Lower lobe of right lung (tissue), 2 donors: ENCODE measurements at regions not wholly inside any gene's neighbourhood (a gene's known extent, or its start where the extent isn't known, plus 50 kb on each side); places are given as distances from the start of the nearest gene placed in this dataset.

Source experiments
- ATAC-seq, 2 donors: fragments of 200-7000 bp; cut with Tn5 transposase; one replicate each; pipeline ENCODE4 v1.9.1; 2020 to 2022; ENCODE audit warnings: mild to moderate bottlenecking in 2 of 2, moderate library complexity in 2 of 2
- DNase-seq: peaks from one replicate; pipeline ENCODE4 v3.0.0-alpha.2; 2020
- H3K27ac ChIP-seq: fragments of 200-600 bp; one replicate; pipeline ENCODE4 v1.8.0; 2022
- H3K27me3 ChIP-seq: fragments of 200-600 bp; one replicate; pipeline ENCODE4 v1.8.0; 2022; ENCODE audit warnings: low read depth
- H3K36me3 ChIP-seq: fragments of 200-600 bp; one replicate; pipeline ENCODE4 v1.8.0; 2022; ENCODE audit warnings: mild to moderate bottlenecking
- H3K4me1 ChIP-seq: fragments of 200-600 bp; one replicate; pipeline ENCODE4 v1.8.0; 2022
- H3K4me3 ChIP-seq: fragments of 200-600 bp; one replicate; pipeline ENCODE4 v1.8.0; 2022; ENCODE audit warnings: mild to moderate bottlenecking
- H3K9me3 ChIP-seq: fragments of 200-600 bp; one replicate; pipeline ENCODE4 v1.8.0; 2022
- CTCF ChIP-seq: fragments of 200-600 bp; IDR thresholded peaks from one replicate; pipeline ENCODE4 v1.8.0; 2022; ENCODE audit warnings: antibody characterized with exemption, mild to moderate bottlenecking
- intact Hi-C: fragments of 100-400 bp; cut with DNase I; formaldehyde crosslinking; loops from one replicate; pipeline ENCODE4 v1.11.0; 2022
- donor health status: DM: no; HTN: yes; CAD: no; lungs with severe emphysema.

DNA sequence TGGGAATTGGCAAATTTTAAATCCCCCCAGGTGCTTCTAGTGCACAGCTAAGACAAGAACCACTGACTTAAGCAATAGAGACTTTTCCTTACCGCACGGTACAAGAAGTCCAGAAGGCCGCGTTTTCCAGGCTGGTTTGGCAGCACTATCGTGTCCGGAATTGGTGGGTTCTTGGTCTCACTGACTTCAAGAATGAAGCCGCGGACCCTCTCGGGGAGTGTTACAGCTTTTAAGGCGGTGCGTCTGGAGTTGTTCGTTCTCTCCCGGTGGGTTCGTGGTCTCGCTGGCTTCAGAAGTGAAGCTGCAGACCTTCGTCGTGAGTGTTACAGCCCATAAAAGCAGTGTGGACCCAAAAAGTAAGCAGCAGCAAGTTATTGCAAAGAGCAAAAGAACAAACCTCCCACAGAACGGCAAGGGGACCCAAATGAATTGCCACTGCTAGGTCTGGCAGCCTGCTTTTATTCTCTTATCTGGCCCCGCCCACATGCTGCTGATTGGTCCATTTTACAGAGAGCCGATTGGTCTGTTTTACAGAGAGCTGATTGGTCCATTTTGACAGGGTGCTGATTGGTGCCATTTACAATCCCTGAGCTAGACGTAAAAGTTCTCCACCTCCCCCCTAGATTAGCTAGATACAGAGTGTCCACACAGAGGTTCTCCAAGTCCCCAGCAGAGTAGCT, 264.5 kb downstream of the PREX1 start:
- intact Hi-C loops: no loop called here
- TF ChIP-seq CTCF: no peak

GRCh38 chr20:48562586-48563116, 265.1 kb downstream of the PREX1 start:
- DNase-seq (no peak), ATAC-seq (no peak)
- H3K4me3 ChIP-seq: no peak overlapping the region
- no peak overlapping the region for H3K27ac ChIP-seq
- no peaks in the 10 kb centered on the region for H3K9me3 ChIP-seq
- H3K36me3 ChIP-seq: no peaks in the 10 kb centered on the region
- TF ChIP-seq CTCF: no peak
- peaks cover 11% of the 10 kb centered on the region for H3K27me3 ChIP-seq
- intact Hi-C loops: no loop called here
- no peaks in the 10 kb centered on the region for H3K4me1 ChIP-seq

More for the DNA sequence above, 264.5 kb downstream of the PREX1 start:
- Histone ChIP-seq H3K27me3 (peaks cover 11% of the 10 kb centered on the region), H3K9me3 (no peaks in the 10 kb centered on the region), H3K36me3 (no peaks in the 10 kb centered on the region), H3K4me1 (no peaks in the 10 kb centered on the region), H3K27ac (no peak overlapping the region), H3K4me3 (no peak overlapping the region)
- ATAC-seq (no peak), DNase-seq (no peak)

DNA sequence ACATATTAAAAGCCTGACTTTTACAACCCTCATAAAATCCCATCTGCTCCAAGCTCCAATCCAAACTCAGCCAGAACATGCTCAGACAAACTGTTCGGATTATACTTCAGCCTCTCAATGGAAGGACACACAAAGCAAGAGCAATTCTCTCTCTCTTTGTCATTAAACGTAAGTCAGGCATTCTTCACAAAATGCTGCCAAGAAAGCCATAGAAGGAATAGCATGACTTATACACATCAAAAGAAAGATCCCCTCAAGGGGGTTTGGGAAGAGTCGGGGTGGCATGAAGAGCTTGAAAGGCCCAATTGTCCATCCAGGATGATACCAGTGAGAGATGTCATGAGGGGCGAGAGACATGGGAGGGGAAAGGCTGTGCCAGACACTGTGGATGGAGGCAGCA, 268.9 kb downstream of the PREX1 start:
- Histone ChIP-seq H3K4me1 (no peaks in the 10 kb centered on the region), H3K4me3 (no peak overlapping the region), H3K27me3 (peaks cover 3% of the 10 kb centered on the region), H3K36me3 (no peaks in the 10 kb centered on the region), H3K27ac (no peak overlapping the region), H3K9me3 (no peaks in the 10 kb centered on the region)
- no peak for TF ChIP-seq CTCF
- DNase-seq: no peak
- intact Hi-C loops: no loop called here
- ATAC-seq: no peak

DNA sequence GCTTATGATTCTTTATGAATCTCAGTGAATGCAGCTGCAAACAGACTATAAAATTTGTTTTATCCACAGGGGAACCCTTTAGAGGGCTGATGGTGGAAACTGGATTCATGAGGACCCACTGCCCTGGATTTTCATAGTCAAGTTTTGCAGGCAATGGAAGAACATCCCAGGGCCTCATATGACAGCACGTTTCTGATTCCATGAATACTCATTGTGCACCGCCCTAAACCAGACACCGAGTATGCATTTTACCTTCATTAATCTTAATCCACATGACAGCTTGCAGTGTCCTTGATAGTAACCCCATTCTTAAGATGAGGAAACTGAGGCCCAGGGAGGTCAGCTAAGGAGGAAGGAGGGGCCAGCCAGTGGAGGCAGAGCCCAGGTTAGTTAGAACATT, 270.4 kb downstream of the PREX1 start:
- TF ChIP-seq CTCF: no peak
- Histone ChIP-seq H3K4me3 (no peak overlapping the region), H3K4me1 (no peaks in the 10 kb centered on the region), H3K9me3 (no peaks in the 10 kb centered on the region), H3K27ac (no peak overlapping the region), H3K36me3 (no peaks in the 10 kb centered on the region), H3K27me3 (peaks cover 4% of the 10 kb centered on the region)
- ATAC-seq (no peak), DNase-seq (no peak)
- intact Hi-C loops: no loop called here

DNA sequence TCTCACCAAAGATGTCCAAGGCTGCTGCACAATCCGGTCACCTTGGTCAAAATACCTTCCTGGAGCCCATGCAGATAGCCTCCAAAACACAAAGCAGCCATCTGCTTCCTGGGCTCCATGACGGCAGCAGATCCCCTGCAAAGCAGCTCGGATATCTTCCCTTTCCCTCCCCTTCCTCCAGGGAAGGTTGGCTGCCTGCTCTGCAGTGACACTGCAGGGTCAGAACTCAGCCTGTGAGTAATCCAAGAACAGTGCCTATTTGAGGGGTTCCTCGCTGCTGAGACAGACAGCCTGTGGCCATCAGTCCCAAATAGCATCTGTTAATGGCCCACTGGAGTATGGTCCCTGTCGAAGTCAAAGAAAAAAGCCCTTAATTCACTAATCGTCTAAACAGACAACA, 270.8 kb downstream of the PREX1 start:
- TF ChIP-seq CTCF: no peak
- H3K4me3 ChIP-seq: no peak overlapping the region
- intact Hi-C loops: no loop called here
- no peaks in the 10 kb centered on the region for H3K9me3 ChIP-seq
- H3K4me1 ChIP-seq: no peaks in the 10 kb centered on the region
- H3K27ac ChIP-seq: no peak overlapping the region
- H3K36me3 ChIP-seq: no peaks in the 10 kb centered on the region
- H3K27me3 ChIP-seq: peaks cover 4% of the 10 kb centered on the region
- DNase-seq: no peak
- no peak for ATAC-seq
